Liver (tissue), 8 donors: ENCODE measurements at regions not wholly inside any gene's neighbourhood (a gene's known extent, or its start where the extent isn't known, plus 50 kb on each side); places are given as distances from the start of the nearest gene placed in this dataset.

Experiments
- DNase-seq: peaks from one replicate; pipeline ENCODE4 v3.0.0-alpha.2; 2017; ENCODE audit warnings: low spot score
- H3K27ac ChIP-seq, 2 donors: one replicate each; pipeline ENCODE4 v1.7.0; 2013; ENCODE audit warnings: inconsistent platforms in 2 of 2, low read length in 2 of 2, control low read depth in 1 of 2, low read depth in 1 of 2, mild to moderate bottlenecking in 1 of 2
- H3K27me3 ChIP-seq, 4 donors: one replicate each; pipeline versions ENCODE4 v1.6.1 to v1.7.0; 2013; ENCODE audit warnings: low read length in 3 of 4, inconsistent platforms in 1 of 4, mild to moderate bottlenecking in 1 of 4, moderate library complexity in 1 of 4; ENCODE audit not compliant: control insufficient read depth in 4 of 4, insufficient read depth in 4 of 4
- H3K36me3 ChIP-seq, 4 donors: one replicate each; pipeline versions ENCODE4 v1.6.1 to v1.7.0; 2013; ENCODE audit warnings: low read length in 3 of 4, mild to moderate bottlenecking in 3 of 4, low read depth in 1 of 4, moderate library complexity in 1 of 4; ENCODE audit not compliant: control insufficient read depth in 4 of 4, insufficient read depth in 3 of 4
- H3K4me1 ChIP-seq, 4 donors: one replicate each; pipeline versions ENCODE4 v1.6.1 to v1.7.0; 2013; ENCODE audit warnings: low read length in 3 of 4, mild to moderate bottlenecking in 3 of 4, moderate library complexity in 1 of 4; ENCODE audit not compliant: control insufficient read depth in 4 of 4, insufficient read depth in 4 of 4
- H3K4me3 ChIP-seq, 3 donors: one replicate each; pipeline versions ENCODE4 v1.6.1 to v1.7.0; 2013; ENCODE audit warnings: low read length in 3 of 3, control low read depth in 1 of 3, low read depth in 1 of 3, mild to moderate bottlenecking in 1 of 3
- H3K9ac ChIP-seq, 2 donors: one replicate each; pipeline ENCODE4 v1.7.0; 2013; ENCODE audit warnings: low read length in 2 of 2, mild to moderate bottlenecking in 2 of 2, moderate library complexity in 2 of 2, control low read depth in 1 of 2, low read depth in 1 of 2
- H3K9me3 ChIP-seq, 4 donors: one replicate each; pipeline versions ENCODE4 v1.6.1 to v1.7.0; 2013; ENCODE audit warnings: low read length in 3 of 4; ENCODE audit not compliant: control insufficient read depth in 4 of 4
- ATF3 ChIP-seq: IDR thresholded peaks from 2 replicates; pipeline ENCODE4 v1.6.1; 2016; ENCODE audit warnings: antibody characterized with exemption
- EGR1 ChIP-seq, 2 donors: IDR thresholded peaks; 2 replicates each; pipeline ENCODE4 v1.6.1; 2016 to 2018; ENCODE audit warnings: antibody characterized with exemption in 2 of 2, low read depth in 2 of 2
- FOXA1 ChIP-seq: IDR thresholded peaks from 2 replicates; pipeline ENCODE4 v1.6.1; 2016; ENCODE audit warnings: antibody characterized with exemption
- FOXA2 ChIP-seq: IDR thresholded peaks from 2 replicates; pipeline ENCODE4 v1.6.1; 2016; ENCODE audit warnings: antibody characterized with exemption
- HNF4A ChIP-seq, 2 donors: conservative IDR thresholded peaks; 2 replicates each; pipeline ENCODE4 v1.6.1; 2016; ENCODE audit warnings: antibody characterized with exemption in 2 of 2, mild to moderate bottlenecking in 2 of 2
- HNF4G ChIP-seq: IDR thresholded peaks from 2 replicates; pipeline ENCODE4 v1.6.1; 2016; ENCODE audit warnings: antibody characterized with exemption
- JUND ChIP-seq, 2 donors: IDR thresholded peaks; 2 replicates each; pipeline ENCODE4 v1.6.1; 2016; ENCODE audit warnings: antibody characterized with exemption in 2 of 2
- MAX ChIP-seq: IDR thresholded peaks from 2 replicates; pipeline ENCODE4 v1.6.1; 2016; ENCODE audit warnings: antibody characterized with exemption
- NR2F2 ChIP-seq: IDR thresholded peaks from 2 replicates; pipeline ENCODE4 v1.6.1; 2016; ENCODE audit warnings: antibody characterized with exemption
- RAD21 ChIP-seq, 2 donors: IDR thresholded peaks; 2 replicates each; pipeline ENCODE4 v1.6.1; 2016; ENCODE audit warnings: antibody characterized with exemption in 2 of 2, mild to moderate bottlenecking in 2 of 2
- RXRA ChIP-seq, 2 donors: IDR thresholded peaks; 2 replicates each; pipeline ENCODE4 v1.6.1; 2017 to 2018; ENCODE audit warnings: antibody characterized with exemption in 2 of 2, mild to moderate bottlenecking in 1 of 2
- SP1 ChIP-seq: IDR thresholded peaks from 2 replicates; pipeline ENCODE4 v1.6.1; 2018; ENCODE audit warnings: antibody characterized with exemption, mild to moderate bottlenecking
- TAF1 ChIP-seq: conservative IDR thresholded peaks from 2 replicates; pipeline ENCODE4 v1.6.1; 2016; ENCODE audit warnings: antibody characterized with exemption, mild to moderate bottlenecking
- YY1 ChIP-seq: IDR thresholded peaks from 2 replicates; pipeline ENCODE4 v1.6.1; 2016; ENCODE audit warnings: antibody characterized with exemption, mild to moderate bottlenecking
- ZBTB33 ChIP-seq: IDR thresholded peaks from 2 replicates; pipeline ENCODE4 v1.6.1; 2016; ENCODE audit warnings: antibody characterized with exemption
- WGBS: extraction: QIAGEN DNeasy Blood & Tissue Kit; methylation state at CpG from one replicate; pipeline ENCODE4 v1.1.7; 2013; 5-methylcytosine and 5-hydroxymethylcytosine counted together
- TF ChIP-seq, protein P1 (sequence below): IDR thresholded peaks from 2 replicates; pipeline ENCODE4 v1.6.1; 2016; ENCODE audit warnings: antibody characterized with exemption, mild to moderate bottlenecking
- TF ChIP-seq, protein P2 (sequence below): fragments of 150-350 bp; IDR thresholded peaks from 2 replicates; pipeline ENCODE4 v1.5.1; 2017; ENCODE audit warnings: improper control_type of control experiment, low read depth, low read length; ENCODE audit not compliant: missing input control
- donor health status: healthy.
- donor health status: healthy.
- donor health status: healthy.
- donor health status: healthy.
- donor health status: healthy.

DNA sequence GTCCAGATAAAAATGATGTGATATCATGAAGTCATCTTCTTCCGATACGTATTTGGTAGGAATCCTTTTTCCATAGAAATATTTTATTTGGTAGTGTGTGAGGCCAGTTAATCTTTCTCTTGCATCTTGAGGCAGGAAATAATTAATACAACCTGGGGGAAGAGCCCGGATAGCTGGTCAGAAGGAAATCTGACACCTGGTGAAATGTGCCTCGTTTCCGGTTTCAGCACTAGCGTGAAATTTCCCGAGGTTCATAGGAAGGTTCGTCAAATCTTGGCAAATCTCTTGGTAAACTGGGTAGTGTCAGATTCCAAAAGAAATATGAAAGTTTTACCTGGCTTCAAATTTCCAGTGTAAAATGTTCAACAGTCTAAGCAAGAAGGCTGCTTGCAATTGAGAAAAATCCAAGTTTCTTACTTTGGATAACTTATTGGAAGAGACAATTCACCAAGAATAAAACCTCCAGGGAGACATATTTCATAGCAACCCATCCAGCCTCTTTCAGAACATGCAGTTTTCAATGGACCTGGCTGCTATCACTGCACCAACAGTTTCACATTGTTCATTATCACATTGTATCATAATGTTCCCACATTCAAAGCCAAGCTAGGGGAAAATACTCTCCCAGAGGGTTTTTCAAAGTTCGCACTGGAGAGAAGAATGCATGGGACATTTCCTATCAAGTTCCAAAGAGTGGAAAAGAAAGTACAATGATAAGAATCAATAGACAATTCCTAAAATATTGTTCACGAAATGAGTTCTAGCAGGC, 454.5 kb upstream of the CITED2 start:
- Histone ChIP-seq H3K4me1 (peaks cover 0 to 9% (median 4%) of the 10 kb centered on the region in 4 donors), H3K4me3 (no peak overlapping the region), H3K9me3 (no peaks in the 10 kb centered on the region), H3K27ac (no peak overlapping the region), H3K9ac (no peak overlapping the region), H3K27me3 (no peaks in the 10 kb centered on the region), H3K36me3 (no peaks in the 10 kb centered on the region)
- WGBS = 95% methylated on average over 10 of the region's 10 CpGs
- TF ChIP-seq ATF3 (no peak), TAF1 (no peak), JUND (IDR thresholded peaks at IDR 0.05) (no peak), ZBTB33 (no peak), HNF4G (no peak), NR2F2 (no peak), MAX (no peak), RAD21 (IDR thresholded peaks at IDR 0.05) (no peak), FOXA2 (no peak), RXRA (IDR thresholded peaks at IDR 0.05) (no peak), YY1 (no peak), SP1 (no peak), FOXA1 (no peak), HNF4A (conservative IDR thresholded peaks at IDR 0.05) (no peak), EGR1 (IDR thresholded peaks at IDR 0.05; ENCODE audit: low read depth in 2 of 2) (no peak)
- TF ChIP-seq, protein P1, sequence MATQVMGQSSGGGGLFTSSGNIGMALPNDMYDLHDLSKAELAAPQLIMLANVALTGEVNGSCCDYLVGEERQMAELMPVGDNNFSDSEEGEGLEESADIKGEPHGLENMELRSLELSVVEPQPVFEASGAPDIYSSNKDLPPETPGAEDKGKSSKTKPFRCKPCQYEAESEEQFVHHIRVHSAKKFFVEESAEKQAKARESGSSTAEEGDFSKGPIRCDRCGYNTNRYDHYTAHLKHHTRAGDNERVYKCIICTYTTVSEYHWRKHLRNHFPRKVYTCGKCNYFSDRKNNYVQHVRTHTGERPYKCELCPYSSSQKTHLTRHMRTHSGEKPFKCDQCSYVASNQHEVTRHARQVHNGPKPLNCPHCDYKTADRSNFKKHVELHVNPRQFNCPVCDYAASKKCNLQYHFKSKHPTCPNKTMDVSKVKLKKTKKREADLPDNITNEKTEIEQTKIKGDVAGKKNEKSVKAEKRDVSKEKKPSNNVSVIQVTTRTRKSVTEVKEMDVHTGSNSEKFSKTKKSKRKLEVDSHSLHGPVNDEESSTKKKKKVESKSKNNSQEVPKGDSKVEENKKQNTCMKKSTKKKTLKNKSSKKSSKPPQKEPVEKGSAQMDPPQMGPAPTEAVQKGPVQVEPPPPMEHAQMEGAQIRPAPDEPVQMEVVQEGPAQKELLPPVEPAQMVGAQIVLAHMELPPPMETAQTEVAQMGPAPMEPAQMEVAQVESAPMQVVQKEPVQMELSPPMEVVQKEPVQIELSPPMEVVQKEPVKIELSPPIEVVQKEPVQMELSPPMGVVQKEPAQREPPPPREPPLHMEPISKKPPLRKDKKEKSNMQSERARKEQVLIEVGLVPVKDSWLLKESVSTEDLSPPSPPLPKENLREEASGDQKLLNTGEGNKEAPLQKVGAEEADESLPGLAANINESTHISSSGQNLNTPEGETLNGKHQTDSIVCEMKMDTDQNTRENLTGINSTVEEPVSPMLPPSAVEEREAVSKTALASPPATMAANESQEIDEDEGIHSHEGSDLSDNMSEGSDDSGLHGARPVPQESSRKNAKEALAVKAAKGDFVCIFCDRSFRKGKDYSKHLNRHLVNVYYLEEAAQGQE = no peak
- TF ChIP-seq, protein P2, sequence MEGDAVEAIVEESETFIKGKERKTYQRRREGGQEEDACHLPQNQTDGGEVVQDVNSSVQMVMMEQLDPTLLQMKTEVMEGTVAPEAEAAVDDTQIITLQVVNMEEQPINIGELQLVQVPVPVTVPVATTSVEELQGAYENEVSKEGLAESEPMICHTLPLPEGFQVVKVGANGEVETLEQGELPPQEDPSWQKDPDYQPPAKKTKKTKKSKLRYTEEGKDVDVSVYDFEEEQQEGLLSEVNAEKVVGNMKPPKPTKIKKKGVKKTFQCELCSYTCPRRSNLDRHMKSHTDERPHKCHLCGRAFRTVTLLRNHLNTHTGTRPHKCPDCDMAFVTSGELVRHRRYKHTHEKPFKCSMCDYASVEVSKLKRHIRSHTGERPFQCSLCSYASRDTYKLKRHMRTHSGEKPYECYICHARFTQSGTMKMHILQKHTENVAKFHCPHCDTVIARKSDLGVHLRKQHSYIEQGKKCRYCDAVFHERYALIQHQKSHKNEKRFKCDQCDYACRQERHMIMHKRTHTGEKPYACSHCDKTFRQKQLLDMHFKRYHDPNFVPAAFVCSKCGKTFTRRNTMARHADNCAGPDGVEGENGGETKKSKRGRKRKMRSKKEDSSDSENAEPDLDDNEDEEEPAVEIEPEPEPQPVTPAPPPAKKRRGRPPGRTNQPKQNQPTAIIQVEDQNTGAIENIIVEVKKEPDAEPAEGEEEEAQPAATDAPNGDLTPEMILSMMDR = no peak
- no peak for DNase-seq
